ENCODE measurements at regions not wholly inside any gene's neighbourhood (a gene's known extent, or its start where the extent isn't known, plus 50 kb on each side); places are given as distances from the start of the nearest gene placed in this dataset.
"Not testable (repeated sequence)": the region's sequence is repeated elsewhere in the genome, so short reads cannot be mapped to it uniquely, and the experiment has no call there.

DNA sequence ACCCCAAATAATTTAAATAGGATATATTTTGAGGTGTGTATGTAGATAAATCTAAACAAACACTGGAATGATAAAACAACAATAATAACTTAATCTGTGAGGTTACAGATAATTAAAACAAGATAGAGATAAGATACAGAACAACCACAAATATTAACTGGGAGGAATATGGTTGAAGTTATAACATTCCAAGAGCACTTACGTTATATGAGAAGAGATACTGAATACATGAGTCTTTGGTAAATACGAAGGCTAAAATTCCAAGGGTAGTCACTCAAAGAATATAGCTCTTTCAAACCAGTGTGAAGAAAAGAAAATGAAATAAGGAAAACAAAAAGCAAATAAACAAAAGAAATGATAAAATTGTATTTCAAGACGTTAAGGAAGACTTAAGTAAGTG, 76.0 kb upstream of the MYO3A start:
- FAIRE-seq (no peak), DNase-seq (ENCODE audit: low spot score) (no peak)

DNA sequence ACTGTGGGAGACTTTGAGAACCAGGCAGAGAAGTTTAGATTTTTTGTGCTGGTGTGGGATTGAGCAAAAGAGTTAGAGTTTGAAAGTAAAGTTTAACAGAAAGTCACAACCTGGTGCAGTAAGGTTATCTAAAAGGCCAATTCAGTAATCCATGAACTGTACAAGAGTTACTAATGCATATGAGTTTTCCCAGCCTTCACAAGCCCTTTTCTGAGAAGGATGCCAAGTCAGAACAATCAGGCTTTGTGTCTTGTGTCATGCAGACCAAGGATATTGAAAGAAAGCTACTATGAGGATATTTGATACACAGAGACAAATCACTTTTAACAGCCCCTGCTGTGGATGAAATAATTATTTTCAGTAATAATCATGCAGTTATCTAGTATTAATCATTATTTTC, 68.8 kb upstream of the MYO3A start:
- FAIRE-seq = no peak
- no peak for DNase-seq (ENCODE audit: low spot score)

GRCh38 chr10:25867321-25867720, 66.7 kb upstream of the MYO3A start:
- no peak for DNase-seq (ENCODE audit: low spot score)
- FAIRE-seq = no peak

DNA sequence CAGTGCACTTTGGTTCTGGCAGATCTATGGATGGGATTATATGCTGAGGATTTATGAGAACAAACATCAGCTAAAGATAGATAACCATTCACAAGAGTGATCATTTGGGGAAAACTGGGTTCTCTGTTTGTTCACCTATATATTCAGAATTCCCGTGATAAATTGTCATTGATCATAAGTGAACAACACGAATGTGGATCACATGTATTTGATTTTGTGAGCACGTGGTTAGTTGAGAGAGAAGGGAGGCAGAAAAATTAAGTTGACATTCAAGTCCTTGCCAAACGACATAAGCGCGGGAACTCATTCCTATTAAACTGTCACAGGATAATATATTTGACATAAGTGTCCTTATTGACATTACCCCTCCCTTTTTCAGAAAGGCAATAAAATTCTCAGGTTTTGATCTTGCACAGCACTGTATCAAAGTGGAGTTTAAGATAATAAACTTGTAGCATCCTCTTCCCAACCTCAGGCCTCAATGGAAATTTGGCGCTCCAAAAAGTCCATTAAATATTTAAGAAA, 64.9 kb upstream of the MYO3A start:
- DNase-seq (ENCODE audit: low spot score) = no peak
- no peak for FAIRE-seq

GRCh38 chr10:25869609-25870008, 64.4 kb upstream of the MYO3A start:
- DNase-seq (ENCODE audit: low spot score) (no peak), FAIRE-seq (no peak)

DNA sequence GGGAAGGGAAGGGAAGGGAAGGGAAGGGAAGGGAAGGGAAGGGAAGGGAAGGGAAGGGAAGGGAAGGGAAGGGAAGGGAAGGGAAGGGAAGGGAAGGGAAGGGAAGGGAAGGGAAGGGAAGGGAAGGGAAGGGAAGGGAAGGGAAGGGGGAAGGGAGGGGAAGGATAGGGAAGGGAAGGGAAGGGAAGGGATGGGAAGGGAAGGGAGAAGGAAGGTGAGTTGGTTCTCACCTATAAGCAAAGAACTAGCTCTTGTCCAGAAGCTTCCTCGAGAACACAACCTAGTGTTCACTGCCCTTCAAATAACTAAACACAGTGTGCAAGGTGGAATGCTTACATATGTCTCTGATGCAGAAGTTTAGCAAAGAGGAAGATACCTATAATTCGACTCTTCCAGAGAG, 59.6 kb upstream of the MYO3A start:
- not testable (repeated sequence) for FAIRE-seq; DNase-seq (ENCODE audit: low spot score)

DNA sequence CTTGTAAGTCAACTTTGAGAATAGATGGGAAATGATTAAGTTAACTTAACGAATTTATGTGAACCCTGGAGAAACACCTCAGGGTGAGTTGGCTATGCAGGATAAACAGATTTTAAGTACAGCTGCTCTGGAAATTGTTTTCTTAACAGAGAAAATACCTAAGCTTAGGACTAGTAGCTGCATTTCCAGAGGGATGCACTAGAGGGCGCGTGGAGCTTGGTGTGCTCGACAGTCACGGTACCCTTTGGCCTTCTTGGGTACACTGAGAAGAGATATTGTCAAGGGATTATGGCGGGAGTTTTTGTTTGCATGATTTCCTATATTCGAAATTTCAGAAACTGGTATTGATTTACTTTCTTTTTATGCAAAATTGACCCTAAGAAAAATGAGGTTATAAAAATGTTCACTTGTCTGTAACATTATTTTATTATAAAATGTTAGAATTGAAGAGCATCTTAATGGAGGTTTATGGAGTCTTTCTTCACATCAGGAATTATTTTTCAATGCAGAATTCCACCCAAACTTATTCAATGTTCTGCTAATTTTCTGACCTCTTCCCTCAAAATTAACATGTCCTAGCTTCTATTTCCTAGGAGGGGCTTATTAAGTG, 58.4 kb upstream of the MYO3A start:
- FAIRE-seq (no peak), DNase-seq (ENCODE audit: low spot score) (peak; percentile 46)

- FAIRE-seq (no peak), DNase-seq (ENCODE audit: low spot score) (no peak)
Measured at GRCh38 chr10:25877296-25877695, 56.7 kb upstream of the MYO3A start.

Measured in RCC 7860 (cell line).